Choroid plexus epithelial cell (primary cell): ENCODE measurements at regions not wholly inside any gene's neighbourhood (a gene's known extent, or its start where the extent isn't known, plus 50 kb on each side); places are given as distances from the start of the nearest gene placed in this dataset.

Source experiments
- DNase-seq: peaks from one replicate; pipeline ENCODE4 v3.0.0-alpha.2; 2010; ENCODE audit warnings: low read depth
- H3K4me3 ChIP-seq: 2 replicates; pipeline ENCODE4 v1.5.1; 2011; ENCODE audit warnings: low read depth, mild to moderate bottlenecking, control low read depth, low read length, moderate library complexity
- CTCF ChIP-seq: conservative IDR thresholded peaks from 2 replicates; pipeline ENCODE4 v1.5.1; 2011; ENCODE audit warnings: low read depth, mild to moderate bottlenecking, control low read depth, inconsistent platforms, low read length, moderate library complexity

GRCh38 chr12:126684703-126685102 is 1582.3 kb upstream of the TMEM132C start:
- no peak overlapping the region for H3K4me3 ChIP-seq
- DNase-seq, result no peak
- no peak for TF ChIP-seq CTCF

- DNase-seq, result no peak
- no peak overlapping the region for H3K4me3 ChIP-seq
- no peak for TF ChIP-seq CTCF
These were observed 1581.3 kb upstream of the TMEM132C start for GRCh38 chr12:126685636-126686035.

- H3K4me3 ChIP-seq, result no peak overlapping the region
- DNase-seq, result no peak
- no peak for TF ChIP-seq CTCF
These were observed 1578.4 kb upstream of the TMEM132C start for GRCh38 chr12:126688556-126688955.

- TF ChIP-seq CTCF, result no peak
These were observed 1566.9 kb upstream of the TMEM132C start for GRCh38 chr12:126700096-126700495.

GRCh38 chr12:126704609-126705008 is 1562.4 kb upstream of the TMEM132C start:
- DNase-seq, result no peak
- no peak overlapping the region for H3K4me3 ChIP-seq
- TF ChIP-seq CTCF, result no peak

More at GRCh38 chr12:126700096-126700495, 1566.9 kb upstream of the TMEM132C start:
- H3K4me3 ChIP-seq, result no peak overlapping the region
- no peak for DNase-seq

- no peak for TF ChIP-seq CTCF
- DNase-seq, result no peak
- no peak overlapping the region for H3K4me3 ChIP-seq
These were observed 1560.7 kb upstream of the TMEM132C start for GRCh38 chr12:126706300-126706699.

GRCh38 chr12:126708492-126708896 is 1558.5 kb upstream of the TMEM132C start:
- no peak for TF ChIP-seq CTCF
- H3K4me3 ChIP-seq, result no peak overlapping the region
- DNase-seq, result peak; percentile 1
